MCF 10A (cell line): ENCODE measurements at regions not wholly inside any gene's neighbourhood (a gene's known extent, or its start where the extent isn't known, plus 50 kb on each side); places are given as distances from the start of the nearest gene placed in this dataset.

ENCODE experiments used
- BruUV-seq: library from RNA; stranded (reverse); fragments of 400-500 nt; replicated peaks from 2 replicates; lab custom pipeline; 2021; lab: Mats Ljungman, UMichigan
- CTCF ChIA-PET: fragments of 300-600 bp; sonication (Branson Sonifier 250); formaldehyde crosslinking; extraction: SDS; loops from one replicate; lab custom pipeline; 2021; ENCODE audit warnings: antibody characterized with exemption, inconsistent platforms; lab: Yijun Ruan, JAX
- POLR2A ChIA-PET: fragments of 300-600, 350-650 bp; sonication (Branson Sonifier 250); formaldehyde crosslinking; extraction: SDS; loops from one replicate; lab custom pipeline; 2020; ENCODE audit warnings: antibody characterized with exemption, inconsistent platforms; lab: Yijun Ruan, JAX
- DNase-seq: peaks from one replicate; pipeline ENCODE4 v3.0.0-alpha.2; 2018; ENCODE audit not compliant: unreplicated experiment
- H3K27ac Mint-ChIP-seq: one replicate; pipeline ENCODE4 v1.8.0; 2022; ENCODE audit warnings: mild to moderate bottlenecking, low read depth, mixed read lengths; ENCODE audit not compliant: unreplicated experiment
- H3K27me3 Mint-ChIP-seq: one replicate; pipeline ENCODE4 v1.8.0; 2022; ENCODE audit warnings: mixed read lengths; ENCODE audit not compliant: insufficient read depth, unreplicated experiment
- H3K36me3 Mint-ChIP-seq: one replicate; pipeline ENCODE4 v1.8.0; 2022; ENCODE audit warnings: mild to moderate bottlenecking, moderate library complexity, mixed read lengths; ENCODE audit not compliant: insufficient read depth, unreplicated experiment
- H3K4me1 Mint-ChIP-seq: one replicate; pipeline ENCODE4 v1.8.0; 2022; ENCODE audit warnings: mixed read lengths; ENCODE audit not compliant: insufficient read depth, unreplicated experiment
- H3K4me3 Mint-ChIP-seq: one replicate; pipeline ENCODE4 v1.8.0; 2022; ENCODE audit warnings: mild to moderate bottlenecking, moderate library complexity, mixed read lengths; ENCODE audit not compliant: unreplicated experiment
- H3K9me3 Mint-ChIP-seq: one replicate; pipeline ENCODE4 v1.8.0; 2022; ENCODE audit warnings: mixed read lengths; ENCODE audit not compliant: unreplicated experiment
- intact Hi-C: fragments of 100-400 bp; cut with micrococcal nuclease; formaldehyde crosslinking; loops from 2 replicates; pipeline ENCODE4 v1.14.1; 2022
- TF ChIP-seq, protein P1 (sequence below): fragments of 200-600 bp; IDR thresholded peaks from one replicate; pipeline ENCODE4 v1.8.0; 2022; ENCODE audit warnings: antibody characterized with exemption, mild to moderate bottlenecking; ENCODE audit not compliant: unreplicated experiment

- TF ChIP-seq, protein P1, sequence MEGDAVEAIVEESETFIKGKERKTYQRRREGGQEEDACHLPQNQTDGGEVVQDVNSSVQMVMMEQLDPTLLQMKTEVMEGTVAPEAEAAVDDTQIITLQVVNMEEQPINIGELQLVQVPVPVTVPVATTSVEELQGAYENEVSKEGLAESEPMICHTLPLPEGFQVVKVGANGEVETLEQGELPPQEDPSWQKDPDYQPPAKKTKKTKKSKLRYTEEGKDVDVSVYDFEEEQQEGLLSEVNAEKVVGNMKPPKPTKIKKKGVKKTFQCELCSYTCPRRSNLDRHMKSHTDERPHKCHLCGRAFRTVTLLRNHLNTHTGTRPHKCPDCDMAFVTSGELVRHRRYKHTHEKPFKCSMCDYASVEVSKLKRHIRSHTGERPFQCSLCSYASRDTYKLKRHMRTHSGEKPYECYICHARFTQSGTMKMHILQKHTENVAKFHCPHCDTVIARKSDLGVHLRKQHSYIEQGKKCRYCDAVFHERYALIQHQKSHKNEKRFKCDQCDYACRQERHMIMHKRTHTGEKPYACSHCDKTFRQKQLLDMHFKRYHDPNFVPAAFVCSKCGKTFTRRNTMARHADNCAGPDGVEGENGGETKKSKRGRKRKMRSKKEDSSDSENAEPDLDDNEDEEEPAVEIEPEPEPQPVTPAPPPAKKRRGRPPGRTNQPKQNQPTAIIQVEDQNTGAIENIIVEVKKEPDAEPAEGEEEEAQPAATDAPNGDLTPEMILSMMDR = no peak
- ChIA-PET CTCF (no interaction called here), POLR2A (no interaction called here)
- H3K27me3 Mint-ChIP-seq = peaks cover 80% of the 10 kb centered on the region
- BruUV-seq = no TSS peak
- no peak overlapping the region for H3K27ac Mint-ChIP-seq
- DNase-seq = no peak
- peaks cover 5% of the 10 kb centered on the region for H3K4me1 Mint-ChIP-seq
- no peaks in the 10 kb centered on the region for H3K36me3 Mint-ChIP-seq
- H3K4me3 Mint-ChIP-seq = no peak overlapping the region
- intact Hi-C loops = no loop called here
- H3K9me3 Mint-ChIP-seq = no peaks in the 10 kb centered on the region
These were observed 198.5 kb downstream of the TTLL2 start for GRCh38 chr6:167523426-167523825.

GRCh38 chr6:167524261-167525111, 199.6 kb downstream of the TTLL2 start:
- Mint-ChIP-seq H3K27ac (no peak overlapping the region), H3K4me1 (peaks cover 5% of the 10 kb centered on the region), H3K4me3 (no peak overlapping the region), H3K27me3 (peaks cover 82% of the 10 kb centered on the region), H3K9me3 (no peaks in the 10 kb centered on the region), H3K36me3 (no peaks in the 10 kb centered on the region)
- ChIA-PET POLR2A (interaction anchor here (0.6 kb wide), 1 partner anchor 10 kb away, joined by 3 read pairs; no protein-coding TSS in a partner anchor), CTCF (interaction anchor here (0.7 kb wide), 1 partner anchor 1310 kb away, joined by 3 read pairs; no protein-coding TSS in a partner anchor)
- intact Hi-C loops = no loop called here
- no TSS peak for BruUV-seq
- TF ChIP-seq, protein P1 = no peak
- no peak for DNase-seq

GRCh38 chr6:167525774-167526173, 200.9 kb downstream of the TTLL2 start:
- TF ChIP-seq, protein P1 = no peak
- H3K36me3 Mint-ChIP-seq = no peaks in the 10 kb centered on the region
- no peak overlapping the region for H3K27ac Mint-ChIP-seq
- POLR2A ChIA-PET = interaction anchor here (0.6 kb wide), 1 partner anchor 192 kb away, joined by 3 read pairs; no protein-coding TSS in a partner anchor
- intact Hi-C loops = no loop called here
- no peak for DNase-seq
- H3K9me3 Mint-ChIP-seq = no peaks in the 10 kb centered on the region
- CTCF ChIA-PET = interaction anchor here (0.6 kb wide), 1 partner anchor 448 kb away, joined by 5 read pairs; no protein-coding TSS in a partner anchor
- BruUV-seq = no TSS peak
- peaks cover 83% of the 10 kb centered on the region for H3K27me3 Mint-ChIP-seq
- peaks cover 5% of the 10 kb centered on the region for H3K4me1 Mint-ChIP-seq
- H3K4me3 Mint-ChIP-seq = no peak overlapping the region
